GM21360 (cell line): ENCODE measurements at regions not wholly inside any gene's neighbourhood (a gene's known extent, or its start where the extent isn't known, plus 50 kb on each side); places are given as distances from the start of the nearest gene placed in this dataset.
"Not testable (repeated sequence)": the region's sequence is repeated elsewhere in the genome, so short reads cannot be mapped to it uniquely, and the experiment has no call there.

ENCODE experiments used
- ATAC-seq: cut with Tn5 transposase; IDR thresholded peaks from one replicate; pipeline ENCODE4 v1.9.1; 2021; ENCODE audit warnings: mild to moderate bottlenecking, moderate library complexity; ENCODE audit not compliant: unreplicated experiment

DNA sequence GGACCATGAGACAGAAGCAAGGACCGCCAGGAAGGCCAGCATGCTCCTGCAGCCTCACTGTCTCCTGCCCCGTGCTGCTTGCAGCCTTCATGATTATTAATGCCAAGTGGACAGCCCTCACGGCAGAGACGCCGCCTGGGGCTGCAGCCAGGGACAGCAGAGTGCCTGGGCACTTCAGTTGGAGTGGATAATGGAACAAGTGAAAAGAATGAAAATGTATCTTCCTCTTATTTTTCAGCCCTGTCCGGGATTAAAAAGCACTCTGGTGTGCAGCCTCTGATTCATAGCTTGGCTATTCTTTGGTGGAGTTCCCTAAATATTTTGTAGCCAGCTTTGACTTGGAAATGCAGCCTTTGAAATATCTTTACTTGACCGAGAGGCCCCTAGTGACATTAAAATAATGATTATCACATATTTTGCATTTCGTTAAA, 1404.2 kb downstream of the BRD1 start:
- no peak for ATAC-seq

DNA sequence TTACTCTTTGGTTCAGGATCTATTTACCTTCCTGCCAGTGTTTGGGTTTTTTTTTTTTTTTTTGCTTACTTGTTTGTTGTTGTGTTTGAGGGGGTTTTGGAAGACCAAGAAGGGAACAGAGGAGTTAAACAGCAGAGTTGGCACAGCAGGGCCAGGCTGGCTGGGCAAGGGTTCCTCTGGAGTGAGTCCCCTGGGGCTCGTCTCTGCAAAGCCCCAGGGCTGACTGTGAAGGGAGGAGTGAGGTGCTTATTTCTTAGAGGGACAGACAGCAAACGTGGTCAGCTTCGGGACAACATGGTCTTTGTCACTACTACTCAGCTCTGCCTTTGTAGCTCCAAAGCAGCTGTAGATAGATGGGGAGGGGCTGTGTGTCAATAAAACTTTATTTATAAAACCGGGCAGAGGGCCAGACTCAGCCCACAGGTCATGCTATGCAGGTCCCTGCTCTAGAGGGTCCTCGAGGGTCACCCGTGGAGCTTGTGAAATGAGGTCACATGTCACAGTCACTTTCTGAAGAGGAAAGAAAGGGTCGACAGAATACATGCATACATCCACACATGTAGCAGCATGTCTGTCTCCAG, 1404.7 kb downstream of the BRD1 start:
- ATAC-seq: no peak

DNA sequence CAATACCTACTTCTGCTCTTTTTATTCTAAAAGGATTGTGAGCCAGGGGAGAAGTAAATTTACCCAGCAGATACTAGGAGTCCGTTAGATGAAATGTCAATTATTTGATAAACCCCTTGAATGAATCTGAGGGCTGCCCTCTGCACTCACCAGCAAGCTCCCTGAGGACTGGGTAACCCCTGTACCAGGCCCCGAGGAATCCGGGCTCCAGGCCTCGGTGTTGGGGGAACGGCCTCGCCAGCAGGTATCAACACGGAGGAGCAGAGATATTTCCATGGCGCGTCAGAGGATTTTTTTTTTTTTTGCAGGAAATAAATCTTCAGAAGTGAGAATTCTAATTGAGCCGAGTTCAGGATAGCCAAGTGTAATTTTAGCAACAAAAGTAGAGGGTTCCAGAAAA, 1408.8 kb downstream of the BRD1 start:
- ATAC-seq: no peak

DNA sequence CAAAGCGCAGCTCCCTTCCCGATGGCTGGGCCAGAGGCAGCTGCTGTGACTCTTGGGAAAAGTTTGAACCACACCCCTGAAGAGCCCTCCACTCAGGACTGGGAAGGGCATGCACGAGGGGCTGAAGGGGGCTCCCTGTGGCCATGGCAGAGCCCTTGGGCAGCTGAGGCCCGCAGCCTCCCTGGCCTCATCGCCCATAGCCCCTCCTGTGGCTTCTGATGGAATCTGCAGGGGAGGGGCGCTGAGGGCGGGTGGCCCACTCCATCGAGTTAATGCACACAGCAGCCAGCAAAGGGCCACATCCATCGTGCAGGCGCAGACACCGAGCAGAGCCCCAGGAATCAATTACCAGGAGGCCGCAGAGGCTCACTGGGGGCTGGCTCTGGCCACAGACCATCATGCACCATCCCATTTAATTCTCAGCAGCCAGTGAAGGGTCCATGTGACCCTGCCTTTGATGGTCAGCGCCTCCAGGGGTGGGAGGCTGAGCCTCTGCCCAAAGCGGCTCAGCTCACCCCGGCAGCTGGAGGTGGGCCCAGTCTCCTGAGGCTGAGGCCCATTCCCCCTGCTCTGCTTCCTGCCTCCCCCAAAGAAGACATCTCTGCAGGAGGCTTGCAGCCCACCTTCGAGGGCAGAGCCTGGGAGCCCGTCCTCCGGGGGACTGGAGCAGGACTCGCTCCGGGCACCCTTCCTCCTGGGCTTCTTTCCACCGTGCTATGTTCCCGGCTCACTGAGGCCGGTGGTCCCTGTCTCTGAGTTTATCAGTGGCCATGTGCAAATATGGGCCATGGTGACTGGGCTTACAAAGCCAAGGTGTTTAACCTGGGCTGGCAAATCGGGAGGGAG, 1410.2 kb downstream of the BRD1 start:
- ATAC-seq: no peak

DNA sequence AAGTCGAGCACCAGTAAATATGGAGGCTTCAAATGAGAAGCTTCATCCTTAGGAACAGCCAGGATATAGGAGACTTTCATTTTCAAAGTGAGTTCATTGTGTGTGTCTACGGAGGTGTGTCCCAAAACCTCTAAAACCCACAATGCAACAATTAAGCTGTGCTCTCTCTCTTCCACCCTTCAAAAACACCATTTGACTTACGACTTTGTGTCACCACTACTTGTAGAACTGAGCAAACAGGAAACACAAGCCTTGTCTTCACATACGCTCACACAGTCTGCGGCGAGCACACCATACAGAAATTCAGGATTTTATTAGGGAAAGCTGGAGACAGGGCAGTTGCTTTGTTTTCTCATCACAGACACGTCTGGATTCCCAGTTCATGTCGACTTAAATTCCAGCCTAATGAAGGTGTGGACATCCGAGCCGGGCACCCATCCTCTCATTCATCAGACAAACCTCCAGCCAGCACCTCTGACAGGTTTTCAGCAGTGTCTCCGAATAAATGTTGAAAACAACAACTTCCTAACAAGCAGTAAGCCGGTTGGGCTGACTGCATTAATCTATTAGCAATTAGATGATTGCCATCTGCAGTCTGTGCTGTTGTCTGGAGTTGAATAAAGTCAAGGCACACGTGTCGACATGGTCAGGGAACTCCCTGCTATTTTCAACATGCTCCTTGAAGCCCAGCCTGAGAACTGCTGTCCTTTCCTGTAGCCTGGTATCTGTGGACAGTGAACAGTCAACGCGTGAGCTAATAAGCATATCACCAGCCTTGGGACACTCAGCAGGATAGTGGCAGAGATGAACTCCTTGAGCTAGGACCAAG, 1411.1 kb downstream of the BRD1 start:
- no peak for ATAC-seq

DNA sequence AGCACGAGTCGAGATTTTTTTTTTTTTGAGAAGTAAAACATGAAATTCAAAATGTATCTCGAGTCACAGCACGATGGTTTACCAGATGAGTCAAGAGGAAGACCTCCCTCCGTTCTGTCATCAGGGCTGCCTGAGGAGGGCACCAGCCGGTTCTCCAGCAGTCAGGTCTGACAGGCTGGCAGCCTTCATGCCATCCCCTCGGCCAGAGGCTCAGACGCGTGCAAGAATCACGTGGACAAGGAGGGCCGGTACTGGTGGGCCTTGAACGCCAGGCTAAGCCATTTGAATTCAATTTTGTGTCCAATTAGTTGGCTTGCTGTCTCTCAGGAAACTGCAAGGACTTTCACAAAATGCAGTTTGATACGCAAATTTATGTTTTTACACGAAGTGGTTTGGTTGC, 1412.2 kb downstream of the BRD1 start:
- no peak for ATAC-seq

DNA sequence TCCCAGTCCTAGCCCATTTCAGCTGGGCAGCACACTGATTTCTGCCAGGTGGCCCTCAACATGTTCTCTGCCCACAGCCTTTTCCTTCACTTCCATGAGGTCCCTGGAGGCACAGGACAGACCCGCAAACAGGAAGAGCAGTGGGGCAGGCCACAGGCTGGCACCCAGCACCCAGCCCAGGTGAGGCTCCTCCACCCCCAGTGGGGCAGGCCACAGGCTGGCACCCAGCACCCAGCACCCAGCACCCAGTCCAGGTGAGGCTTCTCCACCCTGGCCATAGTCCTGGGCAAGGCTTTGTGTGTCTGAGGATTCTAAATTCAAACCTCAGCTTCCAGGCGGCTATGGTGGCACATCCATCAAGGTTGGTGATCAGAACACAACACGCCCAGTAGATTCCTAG, 1413.0 kb downstream of the BRD1 start:
- ATAC-seq: no peak

DNA sequence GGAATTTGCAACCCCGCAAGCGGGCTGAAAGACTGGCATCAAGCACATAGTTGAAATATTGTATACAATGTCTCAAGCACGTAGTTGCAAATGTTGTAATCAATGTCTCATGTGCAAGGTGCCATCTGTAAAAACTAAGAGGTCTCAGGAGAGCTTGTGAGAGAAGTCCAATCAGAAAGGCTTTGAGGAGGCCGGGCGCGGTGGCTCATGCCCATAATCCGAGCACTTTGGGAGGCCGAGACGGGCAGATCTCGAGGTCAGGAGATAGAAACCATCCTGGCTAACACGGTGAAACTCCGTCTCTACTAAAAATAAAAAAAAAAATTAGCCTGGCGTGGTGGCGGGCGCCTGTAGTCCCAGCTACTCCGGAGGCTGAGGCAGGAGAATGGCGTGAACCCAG, 1414.7 kb downstream of the BRD1 start:
- not testable (repeated sequence) for ATAC-seq

DNA sequence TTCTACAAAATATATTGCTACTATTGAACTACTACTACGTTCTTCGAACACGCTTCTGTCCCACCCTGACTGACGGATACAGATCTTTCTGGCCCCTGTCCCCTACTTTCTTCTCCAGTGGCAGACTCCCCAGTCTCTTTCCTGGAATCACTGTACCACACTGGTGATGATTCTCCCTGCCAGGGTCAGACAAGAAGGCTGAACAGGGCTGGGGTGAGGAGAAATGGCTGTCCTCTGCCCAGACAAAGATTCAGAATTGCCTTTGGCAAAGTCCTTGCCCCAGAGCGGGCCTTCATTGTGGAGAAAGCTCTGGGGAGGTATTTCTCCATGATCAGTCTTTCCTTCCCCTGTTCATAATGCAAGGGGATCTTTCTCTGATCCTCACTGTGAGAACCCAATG, 1417.1 kb downstream of the BRD1 start:
- ATAC-seq: no peak

DNA sequence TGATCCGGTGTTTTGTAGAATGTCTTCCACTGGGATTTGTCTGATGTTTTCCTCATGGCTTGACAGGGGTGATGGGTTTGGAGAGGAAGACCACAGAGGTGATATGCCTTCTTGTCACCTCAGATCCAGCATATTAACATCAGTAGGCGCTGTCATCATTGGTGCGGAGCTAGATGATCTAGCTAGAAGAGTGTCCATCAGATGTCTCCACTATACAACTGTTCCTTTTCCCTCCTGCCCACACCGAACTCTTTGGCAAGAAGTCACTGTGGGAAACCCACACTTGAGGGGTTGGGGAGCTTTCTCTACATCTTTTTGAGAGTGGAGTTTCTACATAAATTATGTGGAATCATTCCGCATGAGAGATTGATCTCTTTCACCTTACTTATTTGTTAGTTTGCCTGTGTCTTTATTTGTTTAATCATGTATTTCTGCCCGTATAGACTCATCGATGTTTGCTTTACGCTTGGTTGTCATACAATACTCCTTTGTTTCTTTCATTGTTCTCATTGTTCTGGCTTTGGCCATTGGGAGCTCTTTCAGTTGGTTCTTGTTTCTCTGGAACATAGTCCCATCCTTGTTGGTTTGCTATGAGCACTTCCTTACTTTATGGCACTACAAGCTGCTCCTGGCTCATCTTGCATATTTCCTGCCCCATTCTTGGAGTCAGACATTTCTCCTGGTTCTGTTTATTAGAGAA, 1420.3 kb downstream of the BRD1 start:
- ATAC-seq: no peak

DNA sequence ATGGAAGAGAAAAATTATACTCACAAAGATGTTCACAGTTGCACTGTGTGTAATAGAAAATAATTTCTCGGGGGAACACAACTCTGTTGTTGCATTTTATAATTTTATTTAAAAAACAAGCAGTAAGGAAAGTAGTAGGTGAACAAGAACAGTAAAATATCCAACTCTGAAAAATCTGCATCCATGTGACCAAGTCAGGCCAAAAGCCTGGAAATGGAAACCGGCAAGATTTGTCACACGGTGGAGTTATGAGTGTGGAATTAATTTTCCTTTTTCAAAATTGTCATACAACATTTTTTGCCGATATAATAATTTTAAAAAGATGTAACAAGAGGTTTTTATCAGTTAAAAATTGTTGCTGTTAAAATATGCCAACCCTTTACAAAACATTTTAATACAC, 1421.5 kb downstream of the BRD1 start:
- ATAC-seq: no peak

DNA sequence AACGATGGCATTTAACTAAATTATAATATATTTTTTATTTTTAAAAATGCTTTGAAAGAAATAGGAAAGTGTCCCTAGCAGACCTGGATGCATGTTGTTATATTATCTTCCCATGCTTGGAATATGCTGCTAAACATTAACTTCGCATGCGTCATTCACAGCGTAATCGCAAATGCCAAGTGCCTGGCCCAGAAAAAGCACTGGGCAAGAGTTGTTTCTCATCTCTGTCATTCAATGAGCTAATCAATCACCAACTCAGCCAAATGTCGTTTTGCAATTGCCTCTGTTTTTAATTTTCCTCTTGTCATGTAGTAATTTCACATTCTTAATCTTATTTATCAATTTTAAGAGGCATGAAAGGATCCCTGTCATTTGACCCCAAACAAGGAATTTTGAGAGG, 1421.9 kb downstream of the BRD1 start:
- ATAC-seq: no peak

DNA sequence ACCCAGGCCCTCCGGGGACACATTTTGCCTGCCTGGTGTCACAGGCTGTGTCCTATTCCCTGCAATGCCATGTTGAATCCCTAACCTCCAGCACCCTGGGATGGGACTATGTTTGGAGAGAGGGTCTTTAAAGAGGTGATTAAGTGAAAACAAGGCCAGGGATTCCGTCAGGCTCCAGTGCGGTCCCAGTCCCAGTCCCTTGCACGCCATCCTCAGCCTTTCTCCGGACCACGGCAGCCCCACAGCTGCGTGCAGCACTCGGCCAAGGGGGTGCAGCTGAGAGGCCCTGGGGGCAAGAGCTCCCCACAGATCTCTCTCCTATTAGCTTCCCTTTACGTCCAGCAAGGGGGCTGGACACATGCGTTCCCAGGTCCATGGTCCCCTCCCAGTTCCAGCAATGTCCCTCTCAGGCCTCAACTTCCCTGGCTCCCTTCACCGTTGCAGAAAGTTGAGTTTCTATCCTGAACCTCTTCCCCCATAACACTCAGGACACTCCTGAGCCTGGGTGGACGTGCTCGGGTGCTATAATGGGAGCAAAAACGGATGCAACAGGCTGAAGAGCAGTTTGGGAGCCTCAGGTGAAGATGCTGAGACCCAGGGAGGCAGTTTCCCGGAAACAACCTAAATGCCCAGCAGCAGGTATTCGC, 1422.7 kb downstream of the BRD1 start:
- ATAC-seq: no peak

DNA sequence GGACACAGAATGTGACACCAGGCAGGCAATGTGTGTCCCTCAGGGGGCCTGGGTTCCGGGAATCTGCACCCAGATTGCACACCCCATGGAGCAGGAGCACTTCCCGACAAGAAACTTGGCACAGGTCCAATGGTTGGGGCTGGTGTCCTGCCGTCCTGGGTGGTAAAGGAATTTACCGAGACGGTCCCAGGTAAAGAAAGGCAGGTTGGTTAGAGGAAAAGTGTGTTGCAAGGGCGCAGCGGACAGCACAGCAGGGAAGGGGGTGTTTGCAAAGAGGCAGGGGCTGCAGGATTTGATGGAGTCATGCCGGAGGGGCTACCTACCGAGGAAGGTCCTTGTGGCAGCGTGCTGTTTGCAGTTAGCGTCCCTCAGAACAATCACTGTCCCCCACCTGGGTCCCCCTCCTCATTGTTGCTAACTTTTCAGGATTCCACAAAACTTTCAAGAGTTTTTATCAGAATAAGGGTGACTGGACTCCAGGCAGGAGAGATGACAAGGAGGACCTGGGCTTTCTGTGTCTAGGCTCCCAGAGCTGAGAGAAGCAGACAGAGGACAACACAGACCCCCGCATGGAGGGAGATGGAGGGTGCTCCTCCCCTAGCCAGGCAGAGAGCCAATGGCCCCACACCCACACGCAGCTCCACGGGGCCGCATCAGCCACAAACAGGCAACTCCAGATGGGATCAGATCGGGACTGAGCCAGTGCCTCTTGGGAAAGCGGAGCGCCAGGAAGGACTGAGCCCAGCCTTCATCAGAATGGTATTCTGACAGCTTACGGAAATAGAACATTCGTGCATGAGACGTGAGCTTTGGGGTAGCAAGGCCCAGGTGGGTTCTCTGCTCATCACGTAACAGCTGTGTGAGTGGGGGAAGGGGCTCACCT, 1423.9 kb downstream of the BRD1 start:
- ATAC-seq: no peak

DNA sequence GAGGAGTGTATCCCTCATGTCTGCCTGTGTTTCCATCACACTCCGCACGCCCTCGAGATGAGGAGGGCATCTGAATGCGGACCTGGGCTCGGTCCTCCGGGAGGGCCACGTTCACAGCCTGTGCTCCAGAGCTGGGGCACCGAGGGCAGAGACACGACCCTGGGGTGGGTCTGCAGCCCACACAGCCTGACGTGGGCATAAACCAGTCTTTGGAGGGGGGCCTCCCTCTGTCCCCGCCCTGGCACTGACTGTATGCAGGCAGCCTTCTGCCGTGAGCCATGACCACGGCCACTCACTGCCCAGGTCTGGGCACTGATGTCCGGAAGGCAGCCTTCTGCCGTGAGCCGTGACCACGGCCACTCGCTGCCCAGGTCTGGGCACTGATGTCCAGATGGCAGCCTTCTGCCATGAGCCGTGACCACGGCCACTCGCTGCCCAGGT, 1425.1 kb downstream of the BRD1 start:
- ATAC-seq: no peak

DNA sequence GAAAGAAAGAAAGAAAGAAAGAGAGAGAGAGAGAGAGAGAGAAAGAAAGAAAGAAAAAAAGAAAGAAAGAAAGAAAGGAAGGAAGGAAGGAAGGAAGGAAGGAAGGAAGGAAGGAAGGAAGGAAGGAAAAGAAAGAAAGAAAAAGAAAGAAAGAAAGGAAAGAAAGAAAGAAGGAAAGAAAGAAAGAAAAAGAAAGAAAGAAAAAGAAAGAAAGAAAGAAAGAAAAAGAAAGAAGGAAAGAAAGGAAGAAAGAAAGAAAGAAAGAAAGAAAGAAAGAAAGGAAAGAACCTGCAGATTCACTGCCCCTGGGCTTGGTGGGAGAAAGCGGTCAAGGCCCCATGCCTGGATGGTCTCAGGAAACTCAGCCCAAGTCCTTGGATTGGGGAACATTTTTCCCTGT, 1426.2 kb downstream of the BRD1 start:
- ATAC-seq: not testable (repeated sequence)

DNA sequence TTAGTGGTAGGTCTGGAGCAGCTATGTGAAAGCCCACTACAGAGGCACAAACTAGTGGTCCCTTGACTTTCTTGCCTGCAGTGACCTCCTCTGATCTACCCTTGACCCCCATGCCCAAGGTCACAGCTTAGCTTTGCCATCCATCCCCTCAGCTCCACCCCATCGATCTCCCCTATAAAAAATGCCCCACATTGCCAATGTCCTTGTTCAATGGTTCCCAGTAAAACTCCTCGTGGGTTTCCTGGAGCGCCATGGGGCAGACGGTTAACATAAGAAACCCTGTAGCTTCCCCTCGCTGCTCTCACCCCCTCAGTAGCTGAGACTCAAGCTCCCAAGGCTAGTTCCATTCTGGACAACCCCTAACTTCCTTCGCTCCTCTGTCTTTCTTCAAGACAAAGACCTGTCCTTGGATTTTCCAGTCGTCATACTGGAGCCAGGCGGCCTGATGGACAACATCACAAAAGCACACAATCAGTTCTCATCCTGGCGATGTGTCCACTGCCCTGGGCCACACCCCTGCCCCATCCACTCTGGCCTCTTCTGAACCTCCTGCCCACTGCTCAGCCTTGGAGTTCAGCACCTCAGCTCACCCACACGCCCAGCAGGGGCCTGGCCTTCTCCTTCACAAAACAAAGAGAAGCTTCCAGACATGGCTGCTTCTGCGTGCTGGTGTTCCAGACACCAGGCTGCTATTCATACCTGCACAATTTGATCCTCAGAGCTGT, 1429.3 kb downstream of the BRD1 start:
- ATAC-seq: no peak

DNA sequence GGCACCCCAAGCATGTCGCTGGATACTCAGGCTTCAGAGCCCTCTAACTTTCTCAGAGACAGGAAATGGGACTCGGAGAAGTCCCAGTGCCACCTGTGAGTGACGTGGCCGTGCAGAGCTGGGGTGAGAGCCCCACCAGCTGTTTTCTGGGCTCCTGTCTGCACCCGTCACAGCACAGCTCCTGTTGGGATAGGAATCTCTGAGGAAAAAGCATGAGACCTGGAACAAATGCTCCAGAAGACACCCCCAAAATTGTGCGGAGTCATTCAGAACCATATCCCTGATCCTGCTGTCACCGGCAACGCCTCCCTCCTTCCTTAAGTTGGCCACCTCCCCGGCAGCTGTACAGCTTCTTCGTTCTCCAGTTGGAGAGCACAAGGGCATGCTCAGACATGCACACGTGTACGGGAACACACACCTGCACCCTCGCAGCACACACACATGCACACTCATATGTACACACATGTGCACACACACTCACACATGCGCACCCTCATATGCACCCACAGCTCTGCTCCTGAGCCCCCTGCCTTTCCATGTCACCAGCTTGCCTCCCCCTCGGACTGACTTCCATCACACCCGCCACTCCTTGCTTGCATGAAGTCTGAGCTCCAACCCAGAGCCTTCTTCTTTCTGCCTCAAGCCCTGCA, 1430.0 kb downstream of the BRD1 start:
- ATAC-seq: no peak
